H1 (cell line): ENCODE measurements at regions not wholly inside any gene's neighbourhood (a gene's known extent, or its start where the extent isn't known, plus 50 kb on each side); places are given as distances from the start of the nearest gene placed in this dataset.

Experiments
- ATF2 ChIP-seq: IDR thresholded peaks from 2 replicates; pipeline ENCODE4 v1.6.1; 2012; ENCODE audit warnings: low read length, inconsistent platforms
- BRCA1 ChIP-seq: IDR thresholded peaks from 2 replicates; pipeline ENCODE4 v1.6.1; 2012; ENCODE audit warnings: low read depth, low read length, improper control_type of control experiment
- MAX ChIP-seq: IDR thresholded peaks from 2 replicates; pipeline ENCODE4 v1.6.1; 2012; ENCODE audit warnings: inconsistent platforms
- SIRT6 ChIP-seq: IDR thresholded peaks from one replicate; pipeline ENCODE4 v1.7.1; 2012; ENCODE audit warnings: low read length, inconsistent platforms

GRCh38 chr12:41992022-41992421 lies 152.7 kb downstream of the GXYLT1 start (continued):
- TF ChIP-seq BRCA1 (no peak), MAX (no peak), ATF2 (no peak), SIRT6 (no peak)
